ENCODE measurements at regions not wholly inside any gene's neighbourhood (a gene's known extent, or its start where the extent isn't known, plus 50 kb on each side); places are given as distances from the start of the nearest gene placed in this dataset.
"Not testable (repeated sequence)": the region's sequence is repeated elsewhere in the genome, so short reads cannot be mapped to it uniquely, and the experiment has no call there.

- no peak overlapping the region for H3K4me3 Mint-ChIP-seq
- no peak overlapping the region for H3K27ac Mint-ChIP-seq
- H3K4me1 Mint-ChIP-seq (ENCODE audit: low read depth): no peaks in the 10 kb centered on the region
- intact Hi-C loops (cut with micrococcal nuclease): no loop called here
- H3K9me3 Mint-ChIP-seq: no peaks in the 10 kb centered on the region
- no peaks in the 10 kb centered on the region for H3K36me3 Mint-ChIP-seq (ENCODE audit: low read depth)
- H3K27me3 Mint-ChIP-seq: no peaks in the 10 kb centered on the region
These were observed 910.4 kb upstream of the GYPC start for GRCh38 chr2:125745514-125745913.

DNA sequence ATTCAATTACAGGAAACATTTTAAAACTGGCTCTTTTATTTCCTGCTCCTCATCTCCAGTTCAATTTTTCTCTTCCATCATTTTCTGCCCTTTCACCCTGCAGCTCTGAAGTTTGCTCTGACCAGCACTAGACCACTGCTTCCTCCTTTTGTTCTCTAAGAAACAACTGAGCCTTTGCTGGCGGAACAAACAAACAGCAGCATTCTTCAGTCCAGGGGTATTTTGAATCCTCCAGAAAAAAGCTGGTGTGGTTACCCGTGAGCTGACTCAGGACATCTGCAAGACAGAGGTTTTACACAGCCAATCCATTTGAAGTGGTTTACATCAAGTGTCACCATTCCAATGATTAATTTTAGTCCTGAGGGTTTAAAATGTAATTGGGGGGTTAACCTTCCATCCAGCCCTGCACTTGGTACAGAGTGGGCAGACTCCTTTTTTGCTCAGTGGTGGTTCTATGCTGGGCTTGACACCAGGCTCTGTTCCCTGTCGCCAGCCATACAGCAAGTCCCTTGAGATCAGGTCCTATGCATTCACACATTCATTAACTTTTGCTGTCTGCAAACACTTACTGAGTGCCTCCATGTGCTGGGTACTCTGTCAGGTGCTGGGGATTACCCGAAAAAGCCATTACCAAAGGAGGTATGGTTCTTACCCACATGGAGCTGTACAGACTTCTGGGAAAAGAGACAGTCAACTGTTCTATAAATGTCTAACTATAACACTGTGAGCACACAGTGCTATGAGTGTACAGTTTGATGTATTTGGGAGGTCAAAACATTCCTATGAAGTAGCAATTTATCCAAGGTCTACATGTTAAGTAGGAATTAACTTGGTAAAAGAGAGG is 909.4 kb upstream of the GYPC start:
- Mint-ChIP-seq H3K36me3 (ENCODE audit: low read depth) (no peaks in the 10 kb centered on the region), H3K4me3 (no peak overlapping the region), H3K27ac (no peak overlapping the region), H3K9me3 (no peaks in the 10 kb centered on the region), H3K4me1 (ENCODE audit: low read depth) (no peaks in the 10 kb centered on the region), H3K27me3 (no peaks in the 10 kb centered on the region)
- intact Hi-C loops (cut with micrococcal nuclease): no loop called here

DNA sequence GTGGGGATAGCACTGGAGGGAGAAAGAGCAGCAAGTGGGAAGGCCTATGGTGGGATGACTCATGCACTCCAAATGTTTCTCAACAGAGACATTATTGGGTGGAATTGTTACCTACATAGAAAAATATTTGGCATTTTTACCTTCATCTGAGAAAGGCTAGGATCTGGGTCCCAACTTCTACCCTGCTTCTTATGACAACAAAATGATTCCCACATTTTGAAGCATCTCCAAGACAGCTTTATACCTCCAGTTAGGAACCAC is 908.9 kb upstream of the GYPC start:
- Mint-ChIP-seq H3K27ac (no peak overlapping the region), H3K4me3 (no peak overlapping the region), H3K36me3 (ENCODE audit: low read depth) (no peaks in the 10 kb centered on the region), H3K4me1 (ENCODE audit: low read depth) (no peaks in the 10 kb centered on the region), H3K27me3 (no peaks in the 10 kb centered on the region), H3K9me3 (no peaks in the 10 kb centered on the region)
- intact Hi-C loops (cut with micrococcal nuclease): no loop called here

DNA sequence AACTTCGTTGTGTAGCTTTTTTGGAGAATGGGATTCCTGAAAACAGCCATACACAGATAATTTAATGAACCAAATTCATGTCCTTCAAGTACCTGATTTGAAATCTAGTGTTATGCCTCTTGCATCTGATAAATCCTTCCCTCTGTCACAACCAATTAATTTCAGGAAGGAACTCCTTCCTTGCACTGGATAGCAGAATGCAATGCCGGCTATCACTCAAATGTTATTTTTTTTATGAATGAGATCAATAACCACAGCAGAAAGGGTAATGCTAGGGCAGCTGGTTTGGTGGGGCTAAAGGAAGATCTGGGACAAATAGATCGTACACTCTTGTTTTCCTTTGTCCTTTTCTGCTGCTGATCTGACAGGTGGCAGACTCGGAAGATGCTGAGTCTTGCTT is 899.5 kb upstream of the GYPC start:
- Mint-ChIP-seq H3K4me3 (no peak overlapping the region), H3K4me1 (ENCODE audit: low read depth) (no peaks in the 10 kb centered on the region), H3K27ac (no peak overlapping the region), H3K27me3 (no peaks in the 10 kb centered on the region), H3K36me3 (ENCODE audit: low read depth) (no peaks in the 10 kb centered on the region), H3K9me3 (no peaks in the 10 kb centered on the region)
- intact Hi-C loops (cut with micrococcal nuclease): no loop called here

GRCh38 chr2:125796784-125797183 is 859.2 kb upstream of the GYPC start:
- Mint-ChIP-seq H3K9me3 (peaks cover 33% of the 10 kb centered on the region), H3K36me3 (ENCODE audit: low read depth) (no peaks in the 10 kb centered on the region), H3K27ac (no peak overlapping the region), H3K4me3 (no peak overlapping the region), H3K4me1 (ENCODE audit: low read depth) (no peaks in the 10 kb centered on the region), H3K27me3 (no peaks in the 10 kb centered on the region)
- intact Hi-C loops (cut with micrococcal nuclease): no loop called here

DNA sequence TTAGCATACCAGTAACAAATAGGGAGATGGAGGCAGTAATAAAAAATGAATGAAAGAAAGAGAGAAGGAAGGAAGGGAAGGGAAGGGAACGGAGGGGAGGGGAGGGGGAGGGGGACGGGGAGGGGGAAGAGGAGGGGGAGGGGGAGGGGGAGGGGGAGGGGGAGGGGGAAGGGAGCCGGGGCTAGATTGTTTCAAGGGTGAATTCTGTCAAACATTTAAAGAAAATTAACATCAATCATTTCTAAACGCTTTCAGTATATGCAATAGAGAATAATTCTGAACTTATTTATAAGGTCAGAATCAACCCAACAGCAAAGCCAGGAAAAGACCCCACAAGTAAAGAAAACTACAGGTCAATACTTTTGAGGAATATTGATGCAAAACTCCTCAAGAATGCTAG is 858.8 kb upstream of the GYPC start:
- H3K36me3 Mint-ChIP-seq (ENCODE audit: low read depth): no peaks in the 10 kb centered on the region
- peaks cover 34% of the 10 kb centered on the region for H3K9me3 Mint-ChIP-seq
- intact Hi-C loops (cut with micrococcal nuclease): no loop called here
- H3K27me3 Mint-ChIP-seq: no peaks in the 10 kb centered on the region
- no peak overlapping the region for H3K27ac Mint-ChIP-seq
- H3K4me1 Mint-ChIP-seq (ENCODE audit: low read depth): no peaks in the 10 kb centered on the region
- no peak overlapping the region for H3K4me3 Mint-ChIP-seq

- Mint-ChIP-seq H3K27ac (no peak overlapping the region), H3K4me1 (ENCODE audit: low read depth) (no peaks in the 10 kb centered on the region), H3K36me3 (ENCODE audit: low read depth) (no peaks in the 10 kb centered on the region), H3K4me3 (no peak overlapping the region), H3K9me3 (peaks cover 36% of the 10 kb centered on the region), H3K27me3 (no peaks in the 10 kb centered on the region)
- intact Hi-C loops (cut with micrococcal nuclease): no loop called here
These were observed 833.2 kb upstream of the GYPC start for GRCh38 chr2:125822746-125823145.

DNA sequence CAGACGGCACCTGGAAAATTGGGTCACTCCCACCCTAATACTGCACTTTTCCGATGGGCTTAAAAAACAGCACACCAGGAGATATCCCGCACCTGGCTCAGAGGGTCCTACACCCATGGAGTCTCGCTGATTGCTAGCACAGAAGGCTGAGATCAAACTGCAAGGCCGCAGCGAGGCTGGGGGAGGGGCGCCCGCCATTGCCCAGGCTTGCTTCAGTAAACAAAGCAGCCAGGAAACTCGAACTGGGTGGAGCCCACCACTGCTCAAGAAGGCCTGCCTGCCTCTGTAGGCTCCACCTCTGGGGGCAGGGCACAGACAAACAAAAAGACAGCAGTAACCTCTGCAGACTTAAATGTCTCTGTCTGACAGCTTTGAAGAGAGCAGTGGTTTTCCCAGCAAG is 830.2 kb upstream of the GYPC start:
- H3K27ac Mint-ChIP-seq; H3K27me3 Mint-ChIP-seq; H3K4me3 Mint-ChIP-seq; H3K36me3 Mint-ChIP-seq (ENCODE audit: low read depth); H3K4me1 Mint-ChIP-seq (ENCODE audit: low read depth); intact Hi-C loops (cut with micrococcal nuclease): not testable (repeated sequence)
- H3K9me3 Mint-ChIP-seq: peaks cover 47% of the 10 kb centered on the region

- Mint-ChIP-seq H3K36me3 (ENCODE audit: low read depth) (no peaks in the 10 kb centered on the region), H3K4me1 (ENCODE audit: low read depth) (no peaks in the 10 kb centered on the region), H3K27me3 (no peaks in the 10 kb centered on the region), H3K9me3 (no peaks in the 10 kb centered on the region), H3K4me3 (no peak overlapping the region), H3K27ac (no peak overlapping the region)
- intact Hi-C loops (cut with micrococcal nuclease): no loop called here
These were observed 818.8 kb upstream of the GYPC start for GRCh38 chr2:125837128-125837527.

DNA sequence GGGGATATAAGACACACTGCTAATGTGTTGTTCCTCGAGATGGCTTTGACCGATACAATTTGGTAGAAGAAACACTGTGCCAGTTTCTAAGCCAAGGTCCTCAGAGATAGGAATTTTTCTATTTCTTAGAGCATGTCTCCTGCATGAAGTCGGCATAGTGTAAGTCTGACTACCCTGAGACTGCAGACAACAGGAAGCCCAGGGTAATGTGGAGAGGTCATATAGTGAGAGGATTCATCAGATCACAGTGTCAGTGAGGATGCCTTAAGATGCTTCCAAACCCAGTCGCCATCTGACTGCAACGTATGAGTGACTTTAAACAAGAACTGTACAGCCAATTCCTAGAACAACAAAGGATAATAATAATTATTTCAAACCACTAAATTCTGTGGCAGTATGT is 818.3 kb upstream of the GYPC start:
- Mint-ChIP-seq H3K27me3 (no peaks in the 10 kb centered on the region), H3K36me3 (ENCODE audit: low read depth) (no peaks in the 10 kb centered on the region), H3K4me3 (no peak overlapping the region), H3K4me1 (ENCODE audit: low read depth) (no peaks in the 10 kb centered on the region), H3K27ac (no peak overlapping the region), H3K9me3 (no peaks in the 10 kb centered on the region)
- intact Hi-C loops (cut with micrococcal nuclease): no loop called here

DNA sequence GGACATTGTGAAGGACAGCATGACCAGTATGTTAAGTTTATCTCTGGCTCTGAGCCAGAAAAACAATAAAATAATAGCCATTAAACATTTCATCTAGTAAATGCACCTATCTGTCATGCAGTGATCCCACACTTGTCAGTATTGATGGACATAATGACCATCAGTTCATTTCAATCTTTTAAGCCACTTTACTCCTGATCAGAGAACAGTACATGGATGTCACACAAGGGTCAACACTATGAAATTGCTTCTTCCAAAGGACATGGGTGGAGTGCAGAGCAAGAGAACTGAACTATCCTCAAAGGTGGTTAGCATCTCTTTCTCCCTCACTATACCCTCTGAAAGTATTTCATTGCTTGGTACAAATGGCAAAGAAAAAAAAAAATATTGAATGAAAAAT is 816.0 kb upstream of the GYPC start:
- intact Hi-C loops (cut with micrococcal nuclease): no loop called here
- Mint-ChIP-seq H3K36me3 (ENCODE audit: low read depth) (no peaks in the 10 kb centered on the region), H3K9me3 (no peaks in the 10 kb centered on the region), H3K27ac (no peak overlapping the region), H3K4me3 (no peak overlapping the region), H3K27me3 (no peaks in the 10 kb centered on the region), H3K4me1 (ENCODE audit: low read depth) (no peaks in the 10 kb centered on the region)

GRCh38 chr2:125842041-125842440 is 813.9 kb upstream of the GYPC start:
- no peaks in the 10 kb centered on the region for H3K4me1 Mint-ChIP-seq (ENCODE audit: low read depth)
- no peaks in the 10 kb centered on the region for H3K36me3 Mint-ChIP-seq (ENCODE audit: low read depth)
- H3K27ac Mint-ChIP-seq: no peak overlapping the region
- intact Hi-C loops (cut with micrococcal nuclease): no loop called here
- no peaks in the 10 kb centered on the region for H3K9me3 Mint-ChIP-seq
- no peak overlapping the region for H3K4me3 Mint-ChIP-seq
- H3K27me3 Mint-ChIP-seq: no peaks in the 10 kb centered on the region

- Mint-ChIP-seq H3K4me3 (no peak overlapping the region), H3K27ac (no peak overlapping the region), H3K9me3 (peaks cover 30% of the 10 kb centered on the region), H3K4me1 (ENCODE audit: low read depth) (no peaks in the 10 kb centered on the region), H3K36me3 (ENCODE audit: low read depth) (no peaks in the 10 kb centered on the region), H3K27me3 (no peaks in the 10 kb centered on the region)
- intact Hi-C loops (cut with micrococcal nuclease): no loop called here
These were observed 805.4 kb upstream of the GYPC start for GRCh38 chr2:125850541-125850940.

GRCh38 chr2:125852364-125852763 is 803.6 kb upstream of the GYPC start:
- intact Hi-C loops (cut with micrococcal nuclease): no loop called here

DNA sequence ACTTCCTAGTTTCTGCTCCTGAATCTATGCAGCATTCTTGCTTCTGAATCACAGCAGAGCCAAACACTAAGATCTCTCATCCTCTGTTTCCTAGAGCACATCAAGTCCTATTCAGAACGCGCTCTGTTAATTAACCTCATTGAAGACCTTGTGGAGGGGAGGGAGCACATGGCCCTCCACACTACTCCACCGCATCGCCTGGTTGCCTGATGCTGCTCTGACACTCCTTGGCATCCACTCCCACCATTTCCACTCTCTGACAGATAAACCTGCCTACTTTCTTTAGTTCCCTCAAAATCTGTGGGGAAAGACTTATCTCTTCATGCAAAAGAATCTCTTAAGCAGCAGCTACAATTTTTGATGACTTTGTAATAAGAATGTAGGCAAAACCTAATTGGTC is 802.3 kb upstream of the GYPC start:
- H3K9me3 Mint-ChIP-seq: peaks cover 32% of the 10 kb centered on the region
- no peaks in the 10 kb centered on the region for H3K27me3 Mint-ChIP-seq
- intact Hi-C loops (cut with micrococcal nuclease): no loop called here
- H3K36me3 Mint-ChIP-seq (ENCODE audit: low read depth): no peaks in the 10 kb centered on the region
- no peak overlapping the region for H3K4me3 Mint-ChIP-seq
- H3K27ac Mint-ChIP-seq: no peak overlapping the region
- no peaks in the 10 kb centered on the region for H3K4me1 Mint-ChIP-seq (ENCODE audit: low read depth)

More at GRCh38 chr2:125852364-125852763, 803.6 kb upstream of the GYPC start:
- Mint-ChIP-seq H3K4me1 (ENCODE audit: low read depth) (no peaks in the 10 kb centered on the region), H3K27me3 (no peaks in the 10 kb centered on the region), H3K27ac (no peak overlapping the region), H3K9me3 (peaks cover 36% of the 10 kb centered on the region), H3K36me3 (ENCODE audit: low read depth) (no peaks in the 10 kb centered on the region), H3K4me3 (no peak overlapping the region)
